HG03095 (cell line): ENCODE measurements at regions not wholly inside any gene's neighbourhood (a gene's known extent, or its start where the extent isn't known, plus 50 kb on each side); places are given as distances from the start of the nearest gene placed in this dataset.

ENCODE experiments used
- ATAC-seq: cut with Tn5 transposase; IDR thresholded peaks from one replicate; pipeline ENCODE4 v1.9.1; 2021; ENCODE audit warnings: moderate library complexity; ENCODE audit not compliant: unreplicated experiment

DNA sequence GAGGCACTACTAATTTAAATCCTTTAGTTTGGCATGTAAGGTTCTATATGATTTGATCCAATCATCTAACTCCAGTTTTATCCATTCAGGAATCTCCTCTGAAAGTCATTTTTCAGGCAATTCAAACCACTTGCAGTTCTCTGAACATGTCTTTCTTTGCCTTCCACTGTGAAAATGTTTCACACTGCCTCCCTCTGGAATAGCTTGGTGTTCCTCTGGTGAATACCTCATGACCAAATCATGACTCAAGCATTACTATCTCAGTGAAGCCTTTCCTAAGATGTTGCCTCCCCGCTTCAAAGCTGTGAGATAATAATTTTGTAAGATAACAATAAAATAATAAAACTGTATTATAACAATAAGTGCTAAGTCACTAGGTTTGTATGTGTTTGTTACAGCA, 981.1 kb downstream of the DTWD2 start:
- ATAC-seq, result no peak

DNA sequence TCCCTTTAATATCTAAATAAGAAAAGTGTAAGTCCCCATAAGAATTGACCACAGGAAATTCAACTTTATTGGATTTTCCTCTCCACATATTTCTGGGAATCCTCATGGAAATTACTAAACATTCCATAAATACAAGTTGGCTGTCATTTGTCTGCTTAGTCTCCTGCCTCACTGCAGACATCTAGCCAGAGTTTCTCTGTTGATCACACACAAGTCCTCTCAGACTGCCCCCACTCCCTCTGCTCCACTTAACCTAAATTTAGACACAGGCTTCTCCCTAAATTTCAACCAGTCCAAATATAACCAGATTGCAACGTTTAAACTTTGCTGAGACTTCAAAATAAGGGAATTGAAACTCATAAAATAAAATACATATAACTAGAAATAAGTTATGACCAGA, 982.1 kb downstream of the DTWD2 start:
- no peak for ATAC-seq

DNA sequence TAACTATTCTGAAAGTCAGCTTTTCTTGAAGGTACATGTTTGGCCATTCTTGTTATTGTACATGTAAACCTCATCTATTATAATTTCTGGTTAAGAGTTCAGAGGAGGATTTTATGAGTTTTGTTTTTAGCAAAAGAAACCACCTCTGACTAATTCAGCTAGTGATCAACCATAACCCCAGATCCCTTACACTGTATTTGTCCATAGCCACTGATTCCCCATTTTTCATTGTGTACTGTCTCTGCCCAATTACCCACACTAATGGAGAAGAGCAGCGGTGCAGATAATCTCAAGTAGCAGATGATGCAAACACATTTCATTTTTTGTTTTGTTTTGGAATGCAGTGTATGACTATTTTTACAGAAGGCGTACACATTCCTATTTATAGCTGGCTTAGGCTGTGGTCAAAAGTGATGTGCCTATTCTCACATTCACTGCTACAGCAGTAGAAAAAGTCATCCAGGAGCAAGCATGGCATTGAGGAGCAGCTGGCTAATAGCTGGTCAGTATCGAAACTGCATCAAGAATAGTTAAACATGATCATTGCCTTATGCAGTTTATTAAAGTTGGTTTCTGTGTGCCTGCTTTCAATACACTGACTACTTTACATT, 988.3 kb downstream of the DTWD2 start:
- peak; percentile 70 for ATAC-seq

DNA sequence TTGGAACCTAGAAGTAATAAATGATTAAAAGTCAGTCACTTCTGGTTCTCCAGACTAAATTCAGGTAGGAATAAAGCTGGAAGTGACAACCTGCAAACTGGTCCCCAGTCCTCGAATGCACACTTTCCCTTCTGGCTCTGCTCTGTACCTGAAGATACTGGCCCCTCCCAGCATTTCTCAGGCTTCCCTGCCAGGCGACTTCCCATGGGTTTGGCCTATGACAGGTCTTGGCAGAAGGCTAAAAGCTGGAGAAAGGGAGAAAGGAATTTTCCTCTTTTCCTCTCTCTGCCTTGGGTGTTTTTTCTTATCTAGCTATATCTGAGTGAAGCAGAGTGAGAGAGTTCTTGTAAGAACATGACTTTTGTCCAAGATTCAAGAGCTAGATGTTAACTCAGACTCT, 1005.7 kb downstream of the DTWD2 start:
- no peak for ATAC-seq

DNA sequence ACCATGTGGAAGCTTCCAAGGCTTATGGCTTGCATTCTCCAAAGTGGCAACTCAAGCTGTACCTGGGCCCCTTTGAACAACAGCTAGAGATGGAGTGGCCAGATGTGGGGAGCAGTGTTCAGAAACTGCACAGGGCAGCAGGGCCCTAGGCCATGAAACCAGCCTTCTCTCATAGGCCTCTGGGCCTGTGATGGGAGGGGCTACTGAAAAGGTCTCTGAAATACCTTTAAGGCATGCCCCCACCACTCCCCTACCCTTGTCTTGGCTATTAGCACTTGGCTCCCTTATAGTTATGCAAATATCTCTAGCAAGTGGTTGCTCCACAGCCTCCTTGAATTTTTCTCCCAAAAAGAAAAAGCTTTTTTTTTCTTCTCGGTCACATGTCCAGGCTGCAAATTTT, 1014.6 kb downstream of the DTWD2 start:
- no peak for ATAC-seq

DNA sequence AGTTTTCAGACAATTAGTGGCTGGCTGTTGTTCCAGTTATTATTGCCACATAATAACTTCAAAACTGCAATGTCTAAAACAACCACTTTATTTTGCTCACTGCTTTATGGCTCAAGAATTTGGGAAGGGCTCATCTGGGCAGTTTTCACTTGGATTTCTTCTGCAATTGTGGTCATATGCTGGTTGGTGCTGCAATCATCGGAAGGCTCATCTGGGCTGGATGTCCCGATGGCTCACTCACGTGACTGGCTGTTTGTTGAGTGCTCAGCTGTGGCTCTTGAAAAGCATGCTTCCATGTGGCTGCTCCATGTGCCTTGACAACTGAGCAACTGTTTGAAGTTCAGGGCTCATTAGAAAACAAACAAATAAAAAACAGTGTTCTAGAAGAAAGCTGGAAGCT, 1032.5 kb downstream of the DTWD2 start:
- no peak for ATAC-seq

DNA sequence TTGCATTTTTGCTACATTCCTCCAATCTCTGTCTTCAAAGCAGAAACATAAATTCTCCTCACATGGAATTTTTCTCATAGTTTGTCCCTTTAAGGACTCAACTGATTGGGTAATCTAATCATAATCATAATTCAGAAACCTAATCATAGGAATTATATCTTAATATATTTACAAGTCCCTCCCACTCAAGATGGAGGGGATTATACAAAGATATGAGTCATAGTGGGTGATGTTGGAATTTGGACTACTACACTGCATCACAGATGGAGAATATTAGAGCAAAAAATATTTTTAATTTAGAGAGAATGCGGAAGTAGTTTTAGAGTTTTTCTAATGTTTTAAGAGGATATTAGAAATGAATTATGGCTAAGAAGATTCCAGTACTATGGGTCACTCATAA, 1034.0 kb downstream of the DTWD2 start:
- ATAC-seq, result no peak

DNA sequence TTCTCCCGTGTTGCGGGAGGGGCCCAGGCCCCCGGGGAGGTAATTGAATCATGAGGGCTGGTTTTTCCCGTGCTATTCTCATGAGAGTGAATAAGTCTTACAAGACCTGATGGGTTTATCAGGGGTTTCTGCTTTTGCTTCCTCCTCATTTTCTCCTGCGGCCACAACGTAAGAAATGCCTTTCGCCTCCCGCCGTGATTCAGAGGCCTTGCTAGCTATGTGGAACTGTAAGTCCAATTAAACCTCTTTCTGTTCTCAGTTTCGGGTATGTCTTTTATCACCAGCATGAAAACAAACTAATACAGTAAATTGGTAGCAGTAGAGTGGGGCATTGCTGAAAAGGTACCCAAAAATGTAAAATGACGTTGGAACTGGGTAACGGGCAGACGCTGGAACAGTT, 1035.1 kb downstream of the DTWD2 start:
- ATAC-seq, result no peak

DNA sequence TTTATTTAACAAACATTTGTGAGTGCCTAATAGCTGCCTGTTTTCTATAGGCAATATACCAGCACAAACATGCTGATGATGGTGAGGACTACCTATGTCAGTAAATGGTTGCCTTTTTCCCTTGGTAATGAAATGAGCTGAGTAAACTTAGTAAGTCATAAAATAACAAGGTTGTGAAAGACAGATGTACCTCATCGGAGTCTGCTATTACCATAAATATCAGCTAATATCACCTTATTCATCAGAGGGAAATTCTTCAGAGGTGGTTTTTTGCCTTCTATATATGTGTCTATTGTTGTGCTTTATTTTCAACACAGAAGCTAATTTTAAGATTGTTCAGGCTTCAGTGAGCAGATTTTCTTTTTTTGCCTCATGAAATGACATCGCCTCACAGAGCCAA, 1040.5 kb downstream of the DTWD2 start:
- no peak for ATAC-seq

DNA sequence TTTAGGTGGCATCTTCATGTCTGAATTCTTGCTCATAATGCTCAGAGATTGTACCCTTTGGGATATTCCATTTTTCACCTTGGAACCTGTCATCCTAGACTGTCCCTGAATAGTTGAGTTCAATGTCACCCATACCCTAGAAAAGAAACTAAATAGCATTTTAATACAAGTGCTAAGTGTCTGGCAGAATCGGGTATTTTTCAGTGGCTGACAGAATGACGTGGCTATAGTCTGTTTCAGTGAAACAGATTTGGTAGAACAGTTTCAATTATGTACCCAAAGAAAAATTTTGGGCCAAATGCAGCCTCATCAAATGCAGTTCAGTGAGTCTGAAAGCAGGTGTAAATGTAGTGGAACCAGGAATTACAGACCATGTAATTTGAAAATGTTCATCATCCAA, 1041.2 kb downstream of the DTWD2 start:
- ATAC-seq, result no peak

DNA sequence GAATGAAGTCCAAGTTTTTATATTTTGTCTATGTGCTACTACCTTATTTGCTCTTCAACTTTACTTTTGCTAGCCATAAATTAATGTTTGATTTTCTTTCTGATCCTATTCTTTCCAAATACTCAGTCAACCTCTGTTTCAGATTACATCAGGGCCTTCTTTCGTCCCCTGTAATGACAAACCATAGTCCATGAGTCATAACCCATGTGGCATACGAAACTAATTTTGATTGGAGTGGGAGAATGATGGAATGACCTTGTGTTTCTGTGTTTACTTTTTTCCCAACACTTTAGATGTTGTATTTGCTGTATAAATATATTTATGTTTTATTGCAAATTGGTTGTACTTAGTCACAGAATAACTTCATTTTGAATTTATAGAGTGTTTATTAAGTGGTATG, 1043.1 kb downstream of the DTWD2 start:
- ATAC-seq, result no peak

DNA sequence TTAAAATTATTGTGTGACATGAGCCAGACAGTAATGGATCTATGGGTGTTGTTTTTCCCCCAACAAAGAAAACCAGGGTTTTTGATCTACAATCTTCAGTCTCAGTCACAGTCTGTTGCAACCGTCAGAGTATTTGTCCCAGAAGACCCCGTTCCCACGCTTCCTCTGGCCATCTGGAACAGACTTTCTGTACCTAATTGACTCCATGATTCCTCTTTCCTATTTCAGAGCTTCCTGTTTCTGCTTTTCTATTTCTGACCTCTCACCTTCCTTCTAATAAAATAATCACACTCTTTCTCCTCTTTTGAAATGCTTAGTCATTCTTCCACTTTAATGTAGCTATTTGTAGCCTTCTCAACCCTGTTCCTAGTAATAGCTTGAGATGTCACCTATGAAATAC, 1044.8 kb downstream of the DTWD2 start:
- no peak for ATAC-seq

DNA sequence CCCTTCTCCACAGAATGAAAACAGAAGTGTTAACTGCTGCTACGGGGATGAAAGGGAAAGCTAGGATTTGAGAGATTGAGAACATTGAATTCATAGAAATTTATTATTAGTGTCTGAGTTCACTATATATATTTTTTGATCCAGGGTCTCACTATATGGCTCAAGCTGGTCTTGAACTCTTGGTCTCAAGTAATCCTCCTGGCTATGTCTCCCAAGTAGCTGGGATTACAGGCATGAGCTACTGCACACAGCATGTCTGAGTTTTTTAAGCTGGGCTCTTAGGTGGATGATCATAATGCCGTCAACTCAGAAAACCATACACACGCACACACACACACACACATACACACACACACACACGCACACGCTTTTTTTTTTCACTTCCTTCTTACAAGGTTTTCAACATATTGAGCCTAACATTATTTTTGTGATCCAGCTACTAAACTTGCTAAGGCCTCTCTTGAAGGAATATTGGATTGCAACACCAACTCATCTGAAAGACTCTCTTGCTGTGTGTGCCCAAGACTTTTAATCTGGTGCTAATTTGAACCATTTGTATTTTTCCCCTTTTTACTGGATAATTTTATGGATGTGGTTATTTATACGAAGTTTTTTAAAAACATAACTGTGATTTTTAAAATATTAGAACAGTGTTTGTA, 1045.4 kb downstream of the DTWD2 start:
- no peak for ATAC-seq

DNA sequence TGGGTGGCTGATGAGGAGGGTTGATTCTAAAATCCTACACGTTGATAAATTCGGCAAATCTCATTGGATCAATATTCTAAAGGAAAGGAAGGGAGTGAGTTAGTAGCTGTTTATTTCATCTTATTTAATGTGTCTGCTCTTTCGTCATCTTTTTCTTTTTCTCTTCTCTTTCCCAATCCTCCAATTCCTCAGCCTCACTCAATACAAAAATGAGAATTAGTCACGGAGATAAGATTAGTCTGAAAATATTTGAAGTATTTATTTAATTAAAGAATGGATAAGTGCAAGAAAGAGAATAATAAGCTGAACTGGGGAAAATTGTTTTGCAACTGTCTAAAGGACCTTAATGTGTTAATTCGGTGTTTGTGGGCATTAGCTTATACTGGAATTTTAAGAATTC, 1095.1 kb downstream of the DTWD2 start:
- ATAC-seq, result no peak

DNA sequence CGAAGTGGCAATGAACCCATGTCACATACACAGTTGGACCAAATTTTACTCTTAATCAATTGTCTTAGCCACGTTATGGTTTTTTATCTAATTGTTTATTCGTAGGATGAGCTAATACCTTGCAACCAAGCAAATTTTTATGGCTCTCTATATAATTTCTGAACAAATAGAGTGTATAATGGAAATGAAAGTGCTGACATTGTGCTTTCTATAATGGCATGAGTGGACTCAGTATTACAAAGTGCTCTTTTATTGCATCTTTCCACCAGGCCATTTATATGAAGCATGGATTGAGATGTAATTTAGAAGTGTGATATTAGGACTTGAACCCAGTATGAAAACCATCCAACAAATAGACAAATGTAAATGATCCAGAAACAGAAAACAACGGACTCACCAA, 1096.0 kb downstream of the DTWD2 start:
- no peak for ATAC-seq

DNA sequence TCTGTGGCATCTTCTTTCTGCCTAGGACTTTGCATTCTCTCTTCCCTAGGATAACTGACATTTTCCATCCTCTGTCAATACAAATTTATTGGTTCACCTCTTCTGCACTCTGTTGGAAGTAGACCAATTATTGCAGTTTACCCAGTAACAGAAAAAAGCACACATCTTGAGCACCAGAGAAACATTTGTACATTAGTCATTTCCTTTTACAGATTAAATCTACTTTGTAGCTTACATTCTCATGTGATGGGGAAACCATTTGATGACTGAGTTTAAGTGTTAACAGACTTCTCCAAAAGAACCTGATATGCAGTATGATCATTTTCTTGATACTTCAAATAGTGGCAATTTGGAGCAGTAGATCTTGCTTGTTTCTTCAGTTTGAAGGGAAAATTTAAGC, 1098.8 kb downstream of the DTWD2 start:
- ATAC-seq, result no peak

DNA sequence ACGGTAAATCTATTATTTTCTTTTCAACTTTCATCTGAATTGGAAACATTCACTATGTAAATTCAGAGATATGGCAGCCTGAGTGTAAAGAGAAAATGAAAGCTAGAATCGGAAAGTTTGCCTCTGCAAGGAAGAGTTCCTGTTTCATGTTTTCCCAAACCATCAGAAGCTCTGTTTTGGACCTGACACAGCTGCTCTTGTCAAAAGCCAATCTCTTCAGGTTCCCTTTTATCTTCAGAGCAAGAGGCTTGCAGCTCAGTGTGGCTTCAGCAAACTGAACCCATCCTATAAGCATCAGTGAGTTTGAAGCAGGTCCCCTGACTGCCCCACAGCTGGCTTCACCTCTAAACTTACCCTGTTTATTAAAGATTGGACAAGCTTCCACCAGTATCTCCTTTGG, 1099.7 kb downstream of the DTWD2 start:
- peak; percentile 90 for ATAC-seq

DNA sequence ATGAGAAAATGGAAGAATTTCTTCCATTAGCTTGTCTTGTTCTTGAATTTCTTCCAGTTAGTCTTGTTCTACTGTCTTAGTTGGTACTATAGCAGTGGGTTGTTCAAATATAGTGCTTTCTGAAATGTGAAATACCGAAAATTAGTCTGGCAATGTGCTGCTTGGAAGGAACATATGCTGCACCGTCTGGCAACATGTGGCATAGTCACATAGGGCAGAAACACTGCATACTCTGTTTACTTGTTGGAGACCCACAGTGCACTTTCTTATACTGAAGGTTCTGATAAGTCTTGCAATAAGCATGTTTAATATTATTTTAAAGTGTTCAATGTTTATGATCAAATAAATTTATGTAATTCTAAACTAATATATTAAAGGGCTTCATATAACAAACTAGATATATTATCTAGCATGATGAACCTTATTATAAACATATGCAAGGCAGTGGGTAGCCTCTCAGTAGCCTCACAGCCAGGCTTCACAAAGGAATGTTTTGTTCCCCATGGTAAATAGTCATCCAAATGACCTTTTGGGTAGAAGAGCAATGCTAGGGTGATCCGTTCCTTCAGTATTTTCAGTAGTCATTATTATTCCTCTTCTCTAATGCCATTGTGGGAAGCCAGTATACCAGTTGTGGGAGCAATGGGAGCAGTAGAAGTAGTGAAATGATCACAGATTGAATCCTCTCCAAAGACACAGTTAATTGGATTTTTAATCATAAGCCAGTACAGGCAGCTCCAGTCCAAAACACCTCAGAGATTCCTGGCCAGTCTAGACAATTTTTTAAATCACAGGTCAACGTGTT, 1106.7 kb downstream of the DTWD2 start:
- no peak for ATAC-seq

DNA sequence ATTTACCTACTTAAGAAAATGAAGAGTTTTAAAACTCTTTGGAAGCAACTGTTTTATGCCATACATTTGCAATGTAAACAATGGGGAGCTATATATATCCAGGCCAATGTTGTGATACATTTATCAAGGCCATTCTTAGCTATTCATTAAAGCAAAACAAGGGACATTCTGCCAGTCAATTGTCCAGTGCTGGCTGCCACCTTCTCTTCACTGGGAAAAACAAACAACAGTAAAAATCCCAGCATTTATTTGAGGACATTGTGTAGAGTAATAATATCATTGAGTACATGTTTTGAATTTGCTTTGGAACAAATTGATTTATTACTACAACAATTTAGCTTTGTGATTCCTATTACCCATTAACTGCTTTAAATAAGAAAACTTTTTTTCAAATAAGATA, 1107.4 kb downstream of the DTWD2 start:
- no peak for ATAC-seq

DNA sequence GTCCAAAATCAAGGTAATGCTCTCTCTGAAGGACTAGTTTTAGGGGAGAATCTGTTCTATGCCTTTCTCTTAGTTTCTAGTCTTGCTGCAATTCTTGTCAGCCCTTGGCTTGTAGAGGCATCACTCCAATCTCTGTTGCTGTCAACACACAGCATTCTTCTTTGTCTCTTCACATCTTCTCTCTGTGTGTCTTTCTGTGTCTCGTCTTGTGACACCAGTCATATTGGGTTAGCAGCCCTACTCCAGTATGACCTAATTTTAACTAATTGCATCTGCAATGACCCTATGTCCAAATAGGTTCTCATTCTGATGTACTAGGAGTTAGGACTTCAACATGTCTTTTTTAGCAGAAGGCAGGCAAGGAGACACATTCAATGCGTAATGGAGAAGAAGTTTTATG, 1110.6 kb downstream of the DTWD2 start:
- ATAC-seq, result no peak

DNA sequence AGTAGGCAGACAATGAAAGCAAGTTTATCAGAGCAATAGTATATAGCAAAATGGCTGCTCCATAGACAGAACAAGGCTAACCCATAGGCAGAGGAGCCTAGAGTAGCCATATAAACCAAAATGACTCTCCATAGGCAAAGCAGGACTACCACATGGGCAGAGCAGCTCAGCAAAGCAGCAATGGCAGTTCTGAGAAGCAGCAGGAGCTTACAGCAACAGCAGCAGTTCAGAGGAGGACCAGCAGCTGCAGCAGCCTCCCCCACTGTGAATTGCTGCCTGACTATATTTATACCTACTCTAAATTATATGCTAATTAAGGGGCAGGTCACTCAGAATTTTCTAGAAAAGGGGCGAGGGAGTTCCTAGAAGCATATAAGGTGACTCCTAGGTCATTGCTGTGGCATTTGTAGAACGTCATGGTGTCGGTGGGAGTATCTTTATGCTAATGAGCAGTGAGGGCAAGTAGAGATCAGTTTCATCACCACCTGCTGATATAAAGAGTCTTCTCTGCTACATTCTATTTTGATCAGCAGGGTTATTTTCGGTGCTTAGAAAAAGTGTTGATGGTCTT, 1115.5 kb downstream of the DTWD2 start:
- no peak for ATAC-seq

DNA sequence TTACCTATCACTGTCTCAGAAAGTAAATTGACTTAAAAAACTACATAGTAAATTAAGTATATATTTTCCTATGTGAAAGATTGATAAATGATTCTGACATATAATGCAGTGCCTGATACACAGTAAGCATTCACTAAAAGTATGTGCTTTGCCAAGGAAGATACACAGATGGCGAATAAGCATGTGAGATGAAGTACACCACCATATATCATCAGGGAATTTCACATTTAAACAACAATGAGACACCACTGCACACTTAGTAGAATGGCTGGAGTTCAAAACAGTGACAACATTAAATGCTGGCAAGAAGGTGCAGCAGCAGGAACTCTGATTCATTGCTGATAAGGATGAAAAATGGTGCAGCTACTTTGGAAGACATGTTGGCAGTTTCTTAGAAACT, 1118.8 kb downstream of the DTWD2 start:
- no peak for ATAC-seq
